ENCODE measurements at regions not wholly inside any gene's neighbourhood (a gene's known extent, or its start where the extent isn't known, plus 50 kb on each side); places are given as distances from the start of the nearest gene placed in this dataset.

DNA sequence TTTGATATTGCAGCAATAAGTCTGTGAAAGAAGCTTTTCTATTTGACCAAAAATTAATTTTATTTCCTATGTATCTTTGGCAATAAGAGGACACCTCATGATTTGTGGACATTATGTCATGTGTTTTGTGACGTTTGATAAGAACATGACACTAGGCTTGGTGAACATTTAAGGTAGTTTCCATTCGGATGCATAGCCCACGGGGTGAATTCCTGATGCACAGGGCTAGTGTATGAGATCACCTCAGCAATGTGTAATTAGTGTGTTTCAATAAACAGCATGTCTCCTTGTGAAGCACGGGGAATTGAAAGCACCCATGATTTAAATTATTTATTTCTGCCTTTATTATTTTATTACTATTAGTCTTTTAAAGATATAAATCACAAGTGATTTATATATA, 146.1 kb upstream of the LINC00305 start:
- H3K27ac Mint-ChIP-seq (ENCODE audit: unreplicated experiment), result no peak overlapping the region
- no peaks in the 10 kb centered on the region for H3K27me3 Mint-ChIP-seq (ENCODE audit: unreplicated experiment)
- no peak for DNase-seq (ENCODE audit: extremely low spot score, unreplicated experiment)
- no peaks in the 10 kb centered on the region for H3K36me3 Mint-ChIP-seq (ENCODE audit: unreplicated experiment)
- no peaks in the 10 kb centered on the region for H3K9me3 Mint-ChIP-seq (ENCODE audit: unreplicated experiment)
- no peaks in the 10 kb centered on the region for H3K4me1 Mint-ChIP-seq (ENCODE audit: unreplicated experiment)
- H3K4me3 Mint-ChIP-seq (ENCODE audit: unreplicated experiment), result no peak overlapping the region
- TF ChIP-seq, protein P1, sequence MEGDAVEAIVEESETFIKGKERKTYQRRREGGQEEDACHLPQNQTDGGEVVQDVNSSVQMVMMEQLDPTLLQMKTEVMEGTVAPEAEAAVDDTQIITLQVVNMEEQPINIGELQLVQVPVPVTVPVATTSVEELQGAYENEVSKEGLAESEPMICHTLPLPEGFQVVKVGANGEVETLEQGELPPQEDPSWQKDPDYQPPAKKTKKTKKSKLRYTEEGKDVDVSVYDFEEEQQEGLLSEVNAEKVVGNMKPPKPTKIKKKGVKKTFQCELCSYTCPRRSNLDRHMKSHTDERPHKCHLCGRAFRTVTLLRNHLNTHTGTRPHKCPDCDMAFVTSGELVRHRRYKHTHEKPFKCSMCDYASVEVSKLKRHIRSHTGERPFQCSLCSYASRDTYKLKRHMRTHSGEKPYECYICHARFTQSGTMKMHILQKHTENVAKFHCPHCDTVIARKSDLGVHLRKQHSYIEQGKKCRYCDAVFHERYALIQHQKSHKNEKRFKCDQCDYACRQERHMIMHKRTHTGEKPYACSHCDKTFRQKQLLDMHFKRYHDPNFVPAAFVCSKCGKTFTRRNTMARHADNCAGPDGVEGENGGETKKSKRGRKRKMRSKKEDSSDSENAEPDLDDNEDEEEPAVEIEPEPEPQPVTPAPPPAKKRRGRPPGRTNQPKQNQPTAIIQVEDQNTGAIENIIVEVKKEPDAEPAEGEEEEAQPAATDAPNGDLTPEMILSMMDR (IDR thresholded peaks at IDR 0.05), result no peak

DNA sequence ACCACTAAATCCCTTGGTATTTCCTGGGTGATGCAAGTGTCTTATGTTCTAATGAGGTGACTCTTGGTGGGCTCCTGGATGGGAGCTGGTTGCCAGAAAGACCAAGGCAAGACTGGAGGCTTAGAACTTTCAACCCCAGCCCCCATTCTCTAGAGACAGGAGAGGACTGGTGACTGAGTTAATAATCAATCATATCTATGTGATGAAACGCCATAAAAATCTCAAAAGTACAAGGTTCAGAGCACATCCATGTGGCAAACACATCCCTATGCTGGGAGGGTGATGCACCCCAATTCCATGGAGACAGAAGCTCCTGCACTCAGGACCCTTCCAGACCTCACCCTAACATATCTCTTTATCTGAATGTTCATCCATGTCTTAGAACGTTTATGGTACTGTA, 139.5 kb upstream of the LINC00305 start:
- no peak for DNase-seq (ENCODE audit: extremely low spot score, unreplicated experiment)
- Mint-ChIP-seq H3K4me1 (ENCODE audit: unreplicated experiment) (no peaks in the 10 kb centered on the region), H3K27ac (ENCODE audit: unreplicated experiment) (no peak overlapping the region), H3K9me3 (ENCODE audit: unreplicated experiment) (peaks cover 4% of the 10 kb centered on the region), H3K27me3 (ENCODE audit: unreplicated experiment) (no peaks in the 10 kb centered on the region), H3K4me3 (ENCODE audit: unreplicated experiment) (no peak overlapping the region), H3K36me3 (ENCODE audit: unreplicated experiment) (no peaks in the 10 kb centered on the region)
- TF ChIP-seq, protein P1 (IDR thresholded peaks at IDR 0.05), result no peak

DNA sequence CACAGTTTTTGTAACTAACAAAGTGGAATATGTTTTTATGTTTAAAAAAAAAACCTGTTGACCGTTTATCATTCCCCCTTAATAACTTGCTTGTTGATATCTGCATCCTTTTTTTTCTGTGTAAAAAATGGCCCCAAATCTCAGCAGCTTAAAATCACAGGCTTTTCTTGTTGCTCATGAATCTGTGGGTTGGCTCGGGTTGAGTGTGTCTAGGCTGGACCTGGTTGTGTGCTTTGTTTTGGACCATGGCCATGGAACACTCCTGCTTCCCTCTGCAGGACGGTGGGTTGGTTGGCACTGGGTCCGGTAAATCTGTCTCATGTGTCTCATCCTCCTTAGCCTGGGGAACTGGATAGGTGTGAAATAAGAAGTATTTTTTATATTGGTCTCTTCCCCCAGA, 139.0 kb upstream of the LINC00305 start:
- no peak for DNase-seq (ENCODE audit: extremely low spot score, unreplicated experiment)
- H3K36me3 Mint-ChIP-seq (ENCODE audit: unreplicated experiment), result no peaks in the 10 kb centered on the region
- no peaks in the 10 kb centered on the region for H3K27me3 Mint-ChIP-seq (ENCODE audit: unreplicated experiment)
- TF ChIP-seq, protein P1 (IDR thresholded peaks at IDR 0.05), result no peak
- H3K4me3 Mint-ChIP-seq (ENCODE audit: unreplicated experiment), result no peak overlapping the region
- no peaks in the 10 kb centered on the region for H3K4me1 Mint-ChIP-seq (ENCODE audit: unreplicated experiment)
- no peak overlapping the region for H3K27ac Mint-ChIP-seq (ENCODE audit: unreplicated experiment)
- peaks cover 4% of the 10 kb centered on the region for H3K9me3 Mint-ChIP-seq (ENCODE audit: unreplicated experiment)

DNA sequence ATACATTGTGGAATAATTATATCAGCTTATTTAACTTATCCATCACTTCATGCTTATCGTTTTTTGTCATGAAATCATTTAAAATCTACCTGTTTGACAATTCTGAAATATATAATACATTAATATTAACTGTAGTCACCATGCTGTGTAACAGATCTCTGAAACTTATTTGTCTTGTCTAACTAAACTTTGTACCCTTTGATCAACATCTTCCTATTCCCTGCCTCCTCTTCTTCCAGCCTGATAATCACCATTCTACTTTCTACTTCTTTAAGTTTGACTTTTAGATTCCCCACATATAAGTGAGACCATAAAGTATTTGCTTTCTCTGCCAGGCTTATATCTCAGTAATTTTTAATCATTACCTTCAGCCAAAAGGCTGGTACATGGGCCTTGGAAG, 134.2 kb upstream of the LINC00305 start:
- Mint-ChIP-seq H3K4me3 (ENCODE audit: unreplicated experiment) (no peak overlapping the region), H3K27ac (ENCODE audit: unreplicated experiment) (no peak overlapping the region), H3K9me3 (ENCODE audit: unreplicated experiment) (peaks cover 11% of the 10 kb centered on the region), H3K36me3 (ENCODE audit: unreplicated experiment) (no peaks in the 10 kb centered on the region), H3K27me3 (ENCODE audit: unreplicated experiment) (no peaks in the 10 kb centered on the region), H3K4me1 (ENCODE audit: unreplicated experiment) (no peaks in the 10 kb centered on the region)
- no peak for DNase-seq (ENCODE audit: extremely low spot score, unreplicated experiment)
- TF ChIP-seq, protein P1 (IDR thresholded peaks at IDR 0.05), result no peak

DNA sequence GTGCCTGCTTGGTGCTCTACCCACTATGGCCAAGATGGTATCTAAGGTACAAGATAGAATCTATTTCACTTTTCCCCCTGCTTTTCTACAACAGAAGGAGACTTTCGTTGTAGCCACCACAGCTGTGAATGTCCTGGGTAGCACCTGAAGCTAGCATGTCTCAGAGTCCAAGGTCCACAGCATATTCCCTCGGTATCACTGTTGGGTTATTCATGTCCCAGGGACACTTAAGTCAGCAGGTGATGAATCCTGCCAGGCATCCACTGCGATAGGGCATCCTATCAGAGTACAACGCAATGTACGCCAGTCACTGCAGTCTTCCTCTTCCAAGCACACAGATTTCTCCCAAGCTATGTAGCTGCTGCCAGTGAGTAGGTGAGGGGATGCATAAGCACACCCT, 129.1 kb upstream of the LINC00305 start:
- H3K4me3 Mint-ChIP-seq (ENCODE audit: unreplicated experiment), result no peak overlapping the region
- H3K27ac Mint-ChIP-seq (ENCODE audit: unreplicated experiment), result no peak overlapping the region
- H3K9me3 Mint-ChIP-seq (ENCODE audit: unreplicated experiment), result peaks cover 17% of the 10 kb centered on the region
- H3K27me3 Mint-ChIP-seq (ENCODE audit: unreplicated experiment), result no peaks in the 10 kb centered on the region
- no peak for DNase-seq (ENCODE audit: extremely low spot score, unreplicated experiment)
- H3K4me1 Mint-ChIP-seq (ENCODE audit: unreplicated experiment), result no peaks in the 10 kb centered on the region
- H3K36me3 Mint-ChIP-seq (ENCODE audit: unreplicated experiment), result no peaks in the 10 kb centered on the region
- TF ChIP-seq, protein P1 (IDR thresholded peaks at IDR 0.05), result no peak

Measured in osteocyte (in vitro differentiated cells).